ENCODE measurements at regions not wholly inside any gene's neighbourhood (a gene's known extent, or its start where the extent isn't known, plus 50 kb on each side); places are given as distances from the start of the nearest gene placed in this dataset.

DNA sequence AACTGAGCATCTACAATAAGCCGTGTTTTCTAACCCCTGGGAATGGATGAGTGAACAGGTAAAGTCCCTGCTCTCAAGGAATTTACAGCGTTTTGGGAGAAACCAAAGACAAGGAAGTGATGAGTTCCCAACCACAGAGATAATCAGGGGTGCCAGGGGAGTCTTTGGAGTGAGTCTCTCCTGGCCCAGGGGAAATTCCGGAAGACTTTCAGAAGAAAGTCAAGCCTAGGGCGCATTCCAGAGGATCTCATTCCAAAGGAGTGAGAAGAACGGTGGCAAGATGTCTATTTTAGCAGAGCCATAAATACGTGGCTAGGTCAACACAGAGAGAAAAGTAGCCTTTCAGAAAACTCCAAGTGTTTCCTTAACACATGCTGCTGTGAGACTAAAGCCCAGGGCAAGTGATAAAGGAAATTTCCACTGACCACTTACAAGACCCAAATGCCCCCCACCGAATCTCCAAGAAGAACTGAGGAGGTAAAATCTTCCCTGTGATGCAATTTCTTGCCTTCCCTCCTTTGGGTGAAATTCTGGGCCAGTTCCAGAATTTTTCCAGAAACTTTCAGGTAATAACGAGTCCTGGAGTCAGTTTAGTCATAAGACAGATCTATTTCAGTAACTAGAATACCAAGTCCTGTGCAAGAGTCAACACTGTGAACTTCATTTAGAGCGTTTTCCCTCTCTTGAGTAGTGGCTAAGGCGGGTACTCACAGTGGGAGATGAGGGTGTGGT is 437.4 kb downstream of the NR2F2 start:
- Histone ChIP-seq H3K27ac (no peak overlapping the region), H3K36me3 (no peaks in the 10 kb centered on the region), H3K27me3 (no peaks in the 10 kb centered on the region), H3K4me1 (peaks cover 0 to 6% (median 0%) of the 10 kb centered on the region in 4 donors), H3K9me3 (no peaks in the 10 kb centered on the region), H3K4me3 (no peak overlapping the region)
- TF ChIP-seq, protein P1, sequence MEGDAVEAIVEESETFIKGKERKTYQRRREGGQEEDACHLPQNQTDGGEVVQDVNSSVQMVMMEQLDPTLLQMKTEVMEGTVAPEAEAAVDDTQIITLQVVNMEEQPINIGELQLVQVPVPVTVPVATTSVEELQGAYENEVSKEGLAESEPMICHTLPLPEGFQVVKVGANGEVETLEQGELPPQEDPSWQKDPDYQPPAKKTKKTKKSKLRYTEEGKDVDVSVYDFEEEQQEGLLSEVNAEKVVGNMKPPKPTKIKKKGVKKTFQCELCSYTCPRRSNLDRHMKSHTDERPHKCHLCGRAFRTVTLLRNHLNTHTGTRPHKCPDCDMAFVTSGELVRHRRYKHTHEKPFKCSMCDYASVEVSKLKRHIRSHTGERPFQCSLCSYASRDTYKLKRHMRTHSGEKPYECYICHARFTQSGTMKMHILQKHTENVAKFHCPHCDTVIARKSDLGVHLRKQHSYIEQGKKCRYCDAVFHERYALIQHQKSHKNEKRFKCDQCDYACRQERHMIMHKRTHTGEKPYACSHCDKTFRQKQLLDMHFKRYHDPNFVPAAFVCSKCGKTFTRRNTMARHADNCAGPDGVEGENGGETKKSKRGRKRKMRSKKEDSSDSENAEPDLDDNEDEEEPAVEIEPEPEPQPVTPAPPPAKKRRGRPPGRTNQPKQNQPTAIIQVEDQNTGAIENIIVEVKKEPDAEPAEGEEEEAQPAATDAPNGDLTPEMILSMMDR (IDR thresholded peaks at IDR 0.05) = no peak
- intact Hi-C loops (cut with DNase I; ENCODE audit: low total_unique reads) = no loop called here
- no peak for DNase-seq

DNA sequence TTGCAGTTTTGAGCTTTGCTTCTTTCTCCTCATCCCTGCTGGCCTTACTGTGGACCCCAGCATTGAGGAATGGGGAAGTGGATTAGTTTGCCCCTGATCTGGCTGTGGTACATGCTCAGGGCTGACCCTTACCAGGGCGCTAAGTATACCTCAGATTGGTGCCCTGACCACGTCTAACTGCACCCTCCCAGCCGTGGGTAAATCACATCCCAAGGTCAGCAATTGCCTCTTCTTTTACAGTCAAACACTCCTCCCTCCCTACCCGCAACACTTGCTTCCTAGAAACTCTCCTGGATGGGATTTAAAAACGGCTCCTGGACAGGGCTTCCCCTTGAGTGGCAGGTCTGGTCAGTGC is 437.9 kb downstream of the NR2F2 start:
- intact Hi-C loops (cut with DNase I; ENCODE audit: low total_unique reads) = no loop called here
- Histone ChIP-seq H3K4me3 (no peak overlapping the region), H3K4me1 (peaks cover 0 to 6% (median 0%) of the 10 kb centered on the region in 4 donors), H3K27ac (no peak overlapping the region), H3K27me3 (no peaks in the 10 kb centered on the region), H3K36me3 (no peaks in the 10 kb centered on the region), H3K9me3 (no peaks in the 10 kb centered on the region)
- DNase-seq = no peak
- TF ChIP-seq, protein P1 (IDR thresholded peaks at IDR 0.05) = no peak

DNA sequence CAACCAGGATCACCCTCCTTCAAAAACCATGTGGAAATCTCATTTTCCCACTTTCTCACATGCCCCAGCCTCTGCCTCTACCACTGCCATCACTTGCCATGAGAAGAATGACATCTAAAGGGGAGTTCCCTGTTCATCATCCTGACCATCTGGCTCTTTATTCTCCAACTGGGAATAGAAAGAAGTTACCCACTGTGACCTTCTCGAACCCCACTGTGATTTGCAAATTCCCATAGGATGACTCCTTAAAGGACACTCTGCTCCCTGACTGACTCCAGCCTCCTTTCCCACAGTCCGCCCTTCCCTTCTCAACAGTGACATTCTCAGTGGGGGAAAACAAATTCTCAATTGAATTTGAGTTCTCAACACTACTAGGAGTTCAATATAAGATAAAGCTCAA is 440.5 kb downstream of the NR2F2 start:
- Histone ChIP-seq H3K4me3 (no peak overlapping the region), H3K27ac (no peak overlapping the region), H3K4me1 (peaks cover 0 to 6% (median 0%) of the 10 kb centered on the region in 4 donors), H3K27me3 (no peaks in the 10 kb centered on the region), H3K36me3 (no peaks in the 10 kb centered on the region), H3K9me3 (peaks cover 0 to 6% (median 0%) of the 10 kb centered on the region in 3 donors)
- intact Hi-C loops (cut with DNase I; ENCODE audit: low total_unique reads) = no loop called here
- TF ChIP-seq, protein P1 (IDR thresholded peaks at IDR 0.05) = no peak
- no peak for DNase-seq

DNA sequence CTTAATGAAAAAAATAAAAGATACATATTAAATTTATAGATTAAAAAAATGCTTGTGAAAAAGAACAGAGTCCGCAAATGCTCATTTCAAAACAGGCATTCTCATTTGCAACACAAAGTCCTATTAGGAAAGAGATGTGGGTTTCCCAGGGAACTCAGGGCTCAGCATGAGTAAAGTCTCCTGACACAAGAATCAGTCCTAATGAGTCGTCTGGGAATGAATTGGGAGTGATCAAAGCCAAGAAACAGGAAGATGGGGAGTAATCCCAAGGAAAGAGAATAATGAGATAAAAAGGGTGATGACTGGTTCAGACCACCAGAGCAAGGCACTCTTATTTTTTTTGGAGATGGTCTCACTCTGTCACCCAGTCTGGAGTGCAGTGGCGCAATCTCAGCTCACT is 443.7 kb downstream of the NR2F2 start:
- TF ChIP-seq, protein P1 (IDR thresholded peaks at IDR 0.05) = no peak
- DNase-seq = no peak
- Histone ChIP-seq H3K4me1 (no peaks in the 10 kb centered on the region), H3K27ac (no peak overlapping the region), H3K4me3 (no peak overlapping the region), H3K27me3 (no peaks in the 10 kb centered on the region), H3K9me3 (peaks cover 0 to 11% (median 0%) of the 10 kb centered on the region in 3 donors), H3K36me3 (no peaks in the 10 kb centered on the region)
- intact Hi-C loops (cut with DNase I; ENCODE audit: low total_unique reads) = no loop called here

DNA sequence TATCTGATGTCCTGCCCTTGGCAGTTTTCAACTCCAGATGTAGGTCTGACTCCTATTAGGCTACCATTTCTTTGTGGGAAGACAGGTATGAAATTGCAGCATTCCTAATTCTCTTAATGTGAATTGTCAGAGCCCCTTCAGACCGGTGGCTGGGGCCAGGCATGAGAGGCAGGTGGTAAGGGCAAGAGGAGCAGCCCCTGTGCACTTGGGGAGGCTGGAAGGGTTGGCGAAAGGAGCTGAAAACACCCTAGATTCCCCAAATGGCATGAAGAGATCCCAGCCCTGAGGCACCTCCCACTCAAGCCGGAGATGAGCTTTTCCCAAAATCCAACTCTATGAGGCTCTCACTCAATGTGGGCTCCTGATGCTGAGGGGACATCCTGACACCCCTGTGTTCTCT is 453.2 kb downstream of the NR2F2 start:
- Histone ChIP-seq H3K9me3 (no peaks in the 10 kb centered on the region), H3K4me3 (no peak overlapping the region), H3K27me3 (no peaks in the 10 kb centered on the region), H3K27ac (no peak overlapping the region), H3K36me3 (no peaks in the 10 kb centered on the region), H3K4me1 (no peaks in the 10 kb centered on the region)
- DNase-seq = no peak
- TF ChIP-seq, protein P1 (IDR thresholded peaks at IDR 0.05) = no peak
- intact Hi-C loops (cut with DNase I; ENCODE audit: low total_unique reads) = no loop called here

Measured in tibial artery (tissue), 4 donors.